H4 (cell line): ENCODE measurements at regions not wholly inside any gene's neighbourhood (a gene's known extent, or its start where the extent isn't known, plus 50 kb on each side); places are given as distances from the start of the nearest gene placed in this dataset.
A peak's percentile ranks its signal among the peaks of the same experiment; 100 is the strongest.
"Not testable (repeated sequence)": the region's sequence is repeated elsewhere in the genome, so short reads cannot be mapped to it uniquely, and the experiment has no call there.

Experiments used
- DNase-seq: peaks from one replicate; pipeline ENCODE4 v3.0.0-alpha.2; 2015; ENCODE audit warnings: low spot score

DNA sequence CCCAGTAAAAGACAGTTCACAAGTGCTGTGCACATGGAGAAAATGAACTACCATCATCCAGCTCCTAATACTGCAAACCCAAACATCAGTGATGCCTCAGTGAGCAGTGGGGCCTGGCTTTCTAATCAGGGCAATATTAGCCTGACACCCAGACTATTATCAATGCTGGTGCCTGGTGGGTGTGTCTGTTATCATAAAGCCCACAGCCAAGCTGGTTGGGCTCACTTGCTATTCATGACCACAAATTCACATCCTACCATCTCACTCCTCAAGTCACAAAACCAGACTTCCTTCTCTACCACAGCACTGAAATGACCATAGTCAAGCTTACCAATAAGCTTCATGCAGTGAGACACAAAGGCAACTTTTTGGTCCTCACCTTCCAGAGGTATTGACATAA lies 180.8 kb upstream of the PLN start:
- DNase-seq, result no peak

DNA sequence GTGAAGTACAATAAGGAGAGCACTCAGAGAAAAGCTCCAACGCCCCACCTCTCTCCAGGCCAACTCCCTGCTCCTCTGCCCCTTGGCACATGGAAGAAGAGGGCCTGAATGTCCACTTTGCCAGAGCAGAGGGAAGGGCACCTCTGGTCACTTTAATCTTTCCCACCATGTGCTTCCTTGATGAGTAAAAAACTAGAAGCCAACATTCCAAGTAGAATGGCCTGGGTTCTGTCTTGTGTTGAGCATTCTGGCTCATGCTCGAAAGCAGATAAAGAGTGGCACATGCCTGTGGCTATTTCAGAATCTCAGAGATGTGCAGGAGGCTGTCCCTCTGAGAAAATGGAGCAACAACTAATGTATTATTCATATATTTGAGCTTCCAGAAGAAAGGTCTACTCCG lies 177.4 kb upstream of the PLN start:
- DNase-seq, result no peak

DNA sequence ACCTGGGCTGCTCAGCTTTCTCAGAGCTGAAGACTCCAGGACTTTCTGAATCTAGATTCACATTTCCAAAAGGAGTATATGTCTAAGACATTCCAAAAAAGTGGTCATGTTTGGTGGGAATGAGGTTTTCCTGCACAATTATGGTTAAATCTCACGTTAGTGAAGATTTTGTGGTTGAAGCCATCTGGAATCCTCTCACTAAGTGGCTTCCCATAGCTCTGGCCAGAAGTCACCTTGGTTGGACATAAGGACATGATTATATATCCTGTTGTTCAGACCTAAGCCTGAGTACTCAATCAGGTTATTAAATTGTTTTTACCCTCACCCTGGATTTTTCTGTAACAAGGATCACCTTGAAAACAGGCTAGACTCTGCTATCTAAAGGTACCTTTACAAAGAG lies 176.1 kb upstream of the PLN start:
- DNase-seq, result no peak

DNA sequence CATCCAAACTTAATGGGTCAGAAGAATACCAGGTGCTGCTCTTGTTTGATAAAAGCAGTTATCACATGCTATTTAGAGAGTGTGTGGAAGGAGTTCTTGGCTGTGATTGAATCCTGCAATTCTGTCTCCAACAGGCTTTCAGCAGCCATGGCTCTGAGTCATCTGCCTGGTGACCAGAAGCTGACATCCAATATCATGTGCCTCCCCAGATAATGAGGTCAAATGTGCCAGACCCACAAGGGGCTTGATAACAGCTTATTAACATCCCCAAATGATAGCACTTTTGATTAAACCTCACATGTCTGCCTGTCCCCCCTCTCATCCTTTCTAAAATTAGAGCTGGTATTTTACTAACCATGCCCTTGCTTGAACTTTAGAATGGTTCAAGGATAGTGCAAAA lies 175.7 kb upstream of the PLN start:
- DNase-seq, result peak; percentile 4

DNA sequence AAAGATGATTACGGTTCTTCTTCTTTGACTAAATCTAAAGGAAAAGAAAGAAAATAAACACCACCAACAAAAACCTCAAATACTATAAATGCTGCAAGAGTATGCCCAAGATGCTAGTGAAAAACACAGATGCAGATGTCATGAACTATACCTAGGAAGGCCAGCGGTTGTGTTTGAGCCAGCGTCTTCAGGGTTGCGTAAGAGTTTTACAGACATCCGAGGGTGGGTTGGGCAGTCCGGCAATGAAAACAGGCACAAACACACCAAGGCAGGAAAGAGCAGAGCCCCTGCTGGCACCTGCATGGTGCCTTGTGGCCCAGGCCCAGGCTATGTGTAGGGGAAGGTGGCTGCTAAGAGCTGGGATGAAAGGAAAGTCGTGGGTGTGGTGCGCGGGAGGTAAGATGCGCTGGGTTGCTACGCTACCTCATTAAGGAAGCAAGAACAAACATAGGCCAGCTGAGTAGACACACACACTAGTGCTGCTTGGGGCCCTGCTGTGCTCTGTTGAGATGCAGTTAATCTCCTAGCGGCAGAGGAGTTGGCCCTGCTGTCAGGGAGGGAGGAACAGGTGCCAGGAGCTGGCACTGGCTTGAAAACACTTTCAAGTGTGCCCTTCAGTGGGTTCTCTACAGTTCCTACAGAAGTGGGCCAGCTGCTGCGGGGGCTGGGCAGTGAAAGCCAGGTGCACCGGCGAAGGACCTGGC lies 170.2 kb upstream of the PLN start:
- DNase-seq, result no peak

DNA sequence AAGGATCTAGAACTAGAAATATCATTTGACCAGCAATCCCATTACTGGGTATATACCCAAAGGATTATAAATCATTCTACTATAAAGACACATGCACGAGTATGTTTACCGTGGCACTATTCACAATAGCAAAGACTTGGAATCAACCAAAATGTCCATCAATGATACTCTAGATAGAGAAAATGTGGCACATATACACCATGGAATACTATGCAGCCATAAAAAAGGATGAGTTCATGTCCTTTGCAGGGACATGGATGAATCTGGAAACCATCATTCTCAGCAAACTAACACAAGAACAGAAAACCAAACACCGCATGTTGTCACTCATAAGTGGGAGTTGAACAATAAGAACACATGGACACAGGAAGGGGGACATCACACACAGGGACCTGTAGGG lies 167.5 kb upstream of the PLN start:
- not testable (repeated sequence) for DNase-seq

DNA sequence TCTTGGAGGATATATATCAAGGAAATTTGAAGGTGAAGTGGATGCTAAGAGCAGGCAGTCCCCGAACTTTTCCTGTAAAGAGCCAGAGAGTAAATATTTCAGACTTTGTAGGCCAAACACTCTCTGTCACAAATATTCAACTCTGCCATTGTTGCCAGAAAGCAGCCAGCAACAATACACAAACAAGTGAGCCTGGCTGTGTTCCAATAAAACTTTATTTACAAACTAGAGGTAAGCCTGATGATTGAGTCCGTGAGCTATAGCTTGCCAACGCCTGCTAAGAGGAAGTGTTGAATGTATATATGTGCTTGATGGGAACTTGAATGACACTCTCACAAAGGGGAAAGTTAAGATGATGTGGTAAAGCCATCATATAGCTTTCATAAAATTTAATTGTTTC lies 166.0 kb upstream of the PLN start:
- DNase-seq, result no peak

DNA sequence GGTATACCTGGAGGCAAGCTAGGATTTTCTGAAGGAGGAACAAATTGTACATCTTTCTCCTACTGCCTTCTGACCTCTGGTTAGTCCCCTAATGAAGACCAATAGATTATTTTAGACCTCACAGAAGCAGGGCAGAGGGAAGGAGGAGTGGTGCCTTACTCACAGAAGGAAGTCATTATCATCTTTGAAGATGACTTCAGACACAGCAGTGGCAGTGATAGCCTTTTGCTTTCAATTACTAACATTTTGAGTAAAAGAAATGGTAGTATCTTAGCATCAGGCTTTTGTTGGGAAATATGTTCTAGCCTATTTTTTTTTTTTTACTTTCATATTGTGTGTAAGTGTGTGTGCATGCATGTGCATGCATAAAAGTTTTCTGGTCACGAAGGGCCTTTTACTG lies 164.2 kb upstream of the PLN start:
- DNase-seq, result no peak

DNA sequence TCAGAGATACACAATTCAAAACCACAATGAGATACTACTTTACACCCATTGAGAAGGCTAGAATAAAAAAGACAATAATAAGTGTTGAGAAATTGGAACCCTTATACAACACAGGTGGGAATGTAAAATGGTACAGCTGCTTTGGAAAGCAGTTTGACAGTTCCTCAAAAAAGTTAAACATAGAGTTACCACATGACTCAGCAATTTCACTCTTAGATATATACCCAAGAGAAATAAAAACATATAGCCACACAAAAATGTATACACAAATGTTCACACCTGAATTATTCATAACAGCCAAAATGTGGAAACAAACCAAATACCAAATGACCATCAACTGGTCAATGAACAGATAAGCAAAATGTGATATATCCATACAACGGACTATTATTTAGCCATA lies 161.1 kb upstream of the PLN start:
- DNase-seq, result no peak

DNA sequence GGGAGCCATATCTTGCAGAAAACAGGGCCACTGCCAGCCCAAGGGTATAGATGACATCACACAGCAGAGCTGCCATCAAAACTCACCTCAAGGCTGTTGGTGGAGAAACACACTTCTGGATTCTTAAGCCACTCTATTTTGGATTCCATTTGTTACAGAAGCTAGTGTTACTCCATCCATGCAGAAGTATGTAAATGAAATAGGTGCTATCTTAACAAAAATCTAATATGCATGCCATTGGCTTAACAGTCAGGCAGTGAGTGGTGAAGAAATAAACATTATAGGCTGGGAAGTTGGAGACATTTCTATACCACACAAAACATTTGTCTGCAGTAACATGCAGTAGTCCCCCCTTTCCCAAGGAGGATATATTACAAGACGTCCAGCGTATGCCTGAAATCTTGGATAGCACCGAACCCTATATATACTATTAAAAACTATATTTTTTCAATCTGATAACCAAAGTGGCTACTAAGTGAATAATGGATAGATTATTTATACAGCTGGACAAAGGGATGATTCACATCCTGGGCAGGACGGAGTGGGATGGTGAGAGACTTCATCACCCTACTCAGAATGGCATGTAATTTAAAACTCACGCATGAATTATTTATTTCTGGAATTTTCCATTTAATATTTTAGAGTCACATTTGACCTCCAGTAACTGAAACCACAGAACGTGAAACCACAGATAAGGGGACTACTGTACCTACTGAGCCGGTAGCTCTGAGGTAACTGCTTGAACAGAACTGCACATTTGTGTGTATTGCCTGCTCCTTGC lies 160.0 kb upstream of the PLN start:
- DNase-seq, result peak; percentile 60

DNA sequence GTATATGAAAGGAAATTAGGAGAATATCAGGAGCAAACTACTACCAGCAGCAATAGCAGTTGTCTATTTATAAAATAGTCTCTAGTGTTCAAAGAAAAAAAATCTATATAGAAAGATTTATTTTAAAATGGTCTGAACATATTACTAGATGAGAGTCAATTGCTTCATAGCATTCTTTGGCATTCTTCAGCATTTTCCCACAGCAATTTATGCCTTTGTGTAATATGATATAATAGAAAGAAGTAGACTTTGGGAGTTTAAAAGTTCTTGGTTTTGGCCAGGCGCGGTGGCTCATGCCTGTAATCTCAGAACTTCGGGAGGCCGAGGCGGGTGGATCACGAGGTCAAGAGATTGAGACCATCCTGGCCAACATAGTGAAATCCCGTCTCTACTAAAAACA lies 157.0 kb upstream of the PLN start:
- DNase-seq, result no peak

DNA sequence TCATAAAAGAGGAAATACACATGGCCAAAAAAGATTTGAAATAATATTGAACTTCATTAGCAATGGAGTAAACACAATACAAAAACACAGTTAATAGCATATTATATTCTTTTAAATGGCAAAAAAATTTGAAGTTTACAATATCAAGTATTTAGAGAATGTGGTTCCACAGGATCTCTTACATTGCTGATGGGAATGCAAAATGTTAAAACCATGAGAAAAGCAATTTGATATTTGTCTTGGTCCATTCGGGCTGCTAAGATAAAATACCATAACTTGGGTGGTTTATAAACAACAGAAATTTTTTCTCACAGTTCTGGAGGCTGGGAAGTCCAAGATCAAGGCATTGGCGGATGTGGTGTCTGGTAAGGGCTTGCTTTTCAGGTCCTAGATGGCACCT lies 154.0 kb upstream of the PLN start:
- no peak for DNase-seq

DNA sequence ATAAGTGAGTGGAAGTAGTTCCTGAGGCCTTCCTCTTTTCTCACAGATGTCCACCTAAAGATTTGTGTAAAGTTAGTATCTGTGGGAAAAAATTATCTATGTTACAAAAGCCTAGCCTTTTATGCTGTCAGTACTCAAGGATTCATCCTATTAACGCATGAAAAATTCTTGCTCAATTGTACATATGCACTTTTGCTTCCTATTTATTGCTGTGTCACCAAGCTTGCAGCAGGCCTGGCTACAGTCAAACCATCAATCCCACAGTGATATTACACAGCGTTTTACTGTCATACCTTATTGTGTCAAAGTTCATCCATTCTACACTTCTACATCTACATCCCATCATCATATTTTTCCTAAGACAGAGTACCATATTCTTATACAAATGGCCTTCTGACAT lies 151.1 kb upstream of the PLN start:
- no peak for DNase-seq

DNA sequence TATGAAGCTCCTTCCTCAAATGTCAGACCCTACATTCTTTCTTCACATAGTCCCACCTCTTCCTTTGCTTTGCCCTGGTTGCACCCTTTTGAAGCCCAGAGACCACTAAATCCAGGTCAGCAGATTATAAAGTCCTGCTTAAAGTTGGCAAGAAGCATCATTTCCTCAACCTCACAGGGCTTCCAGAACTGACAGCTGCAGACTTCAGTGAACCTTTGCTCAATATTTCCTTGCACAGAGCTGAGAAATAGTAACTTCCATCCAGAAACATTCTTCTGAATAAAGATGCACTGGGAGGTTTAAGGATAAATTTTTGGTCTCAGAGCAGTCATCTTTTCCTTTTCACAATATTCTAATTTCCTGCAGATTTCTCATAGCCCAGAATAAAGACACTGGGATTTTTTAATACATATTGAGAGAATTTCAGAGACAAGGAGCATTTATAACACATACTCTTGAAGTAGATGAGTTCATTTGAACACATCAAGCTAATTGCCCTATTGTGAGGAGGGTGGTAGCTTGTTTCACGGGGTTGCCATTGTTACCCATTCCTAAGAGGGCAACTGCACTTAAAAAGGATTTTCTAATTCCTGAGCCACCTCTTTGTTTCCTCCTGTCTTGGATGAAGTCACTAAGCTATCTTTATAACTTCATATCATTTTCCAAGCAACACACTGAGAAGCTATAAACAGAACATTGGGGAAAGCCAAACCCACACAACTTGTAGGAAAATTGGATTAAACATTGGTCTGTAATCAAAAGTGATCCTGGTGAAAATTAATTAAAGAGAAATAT lies 150.2 kb upstream of the PLN start:
- no peak for DNase-seq

DNA sequence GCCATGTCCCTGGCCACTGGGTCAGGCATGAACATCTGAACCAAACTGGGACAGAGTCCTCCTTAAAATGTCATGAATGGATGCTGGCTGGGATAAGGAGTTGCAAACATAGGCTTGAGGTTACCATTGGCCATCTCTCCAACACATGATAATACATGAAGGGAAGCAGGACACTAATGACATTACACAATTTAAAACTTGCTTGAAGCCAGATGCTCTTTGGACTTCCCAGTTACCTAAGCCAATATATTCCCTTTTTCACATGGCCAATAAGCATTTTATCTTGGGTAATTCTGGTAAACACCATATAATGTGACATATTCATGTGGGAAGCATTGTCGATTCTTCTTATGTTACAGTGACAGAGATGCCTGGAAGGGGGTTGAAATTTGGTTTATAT lies 148.0 kb upstream of the PLN start:
- DNase-seq, result no peak

DNA sequence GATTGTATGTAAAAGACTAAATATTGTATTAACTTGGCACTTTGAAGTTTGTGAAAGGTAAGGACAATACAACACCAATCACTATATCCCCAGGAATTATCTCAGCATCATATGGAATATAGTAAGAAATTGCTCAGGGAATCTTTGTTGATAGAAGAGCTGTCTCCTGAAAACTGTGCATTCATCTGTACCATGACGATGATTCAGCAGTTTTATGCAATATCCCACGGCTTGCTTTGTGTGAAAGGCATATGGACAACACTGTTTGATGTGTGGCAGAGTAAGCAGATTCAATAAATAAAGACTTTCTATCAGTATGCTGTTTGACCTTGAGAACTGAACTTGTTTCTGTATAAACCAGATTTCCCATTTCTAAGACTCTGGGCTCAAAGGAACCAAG lies 147.5 kb upstream of the PLN start:
- DNase-seq, result no peak

DNA sequence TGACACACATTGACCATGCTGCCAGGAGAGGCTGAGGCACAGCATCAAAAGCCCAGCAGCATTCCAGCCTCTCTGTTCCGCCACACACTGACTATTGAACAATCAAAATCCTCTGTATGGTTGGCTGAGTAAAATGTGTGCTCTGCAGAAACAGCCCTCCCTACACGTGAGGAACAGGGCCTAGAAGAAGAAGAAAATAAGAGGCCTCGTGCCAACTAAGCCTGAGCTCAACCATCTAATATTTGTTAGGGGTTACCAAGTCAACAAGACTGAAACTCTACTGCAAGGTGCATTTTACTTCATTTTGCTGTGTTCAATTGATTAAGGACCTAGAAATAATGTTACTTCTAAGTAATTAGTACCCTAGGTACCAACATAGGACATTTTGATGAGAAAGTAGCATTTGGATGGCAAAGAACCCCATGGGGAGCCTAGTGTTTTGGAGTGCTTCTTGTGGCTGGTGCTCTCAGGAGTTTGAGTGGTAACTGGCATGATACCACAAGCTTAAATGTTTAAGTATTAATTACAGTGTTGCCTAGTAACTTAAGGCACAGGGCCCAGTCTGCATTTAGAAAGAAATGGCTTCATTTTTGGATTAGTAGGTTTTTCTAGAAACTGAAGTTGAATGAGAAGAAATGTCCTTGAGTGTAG lies 146.6 kb upstream of the PLN start:
- DNase-seq, result no peak

DNA sequence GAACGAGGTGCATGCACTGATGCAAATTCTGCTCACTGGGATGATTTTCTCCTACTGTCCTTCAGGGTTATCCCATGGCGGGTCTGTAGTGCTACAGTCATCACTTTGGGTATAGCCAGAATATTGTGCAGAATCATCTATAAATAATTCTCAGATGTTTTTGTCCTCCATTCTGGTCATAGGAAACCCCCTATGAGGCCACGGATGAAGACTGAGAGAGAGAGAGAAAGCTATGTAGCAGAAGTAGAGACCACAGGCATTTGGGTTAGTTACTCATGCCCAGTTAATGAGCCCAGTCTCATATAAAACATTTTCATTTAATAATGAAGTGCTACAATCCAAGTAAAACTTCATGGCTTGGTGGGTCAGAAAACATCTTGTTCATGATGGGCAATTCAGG lies 145.1 kb upstream of the PLN start:
- DNase-seq, result no peak

DNA sequence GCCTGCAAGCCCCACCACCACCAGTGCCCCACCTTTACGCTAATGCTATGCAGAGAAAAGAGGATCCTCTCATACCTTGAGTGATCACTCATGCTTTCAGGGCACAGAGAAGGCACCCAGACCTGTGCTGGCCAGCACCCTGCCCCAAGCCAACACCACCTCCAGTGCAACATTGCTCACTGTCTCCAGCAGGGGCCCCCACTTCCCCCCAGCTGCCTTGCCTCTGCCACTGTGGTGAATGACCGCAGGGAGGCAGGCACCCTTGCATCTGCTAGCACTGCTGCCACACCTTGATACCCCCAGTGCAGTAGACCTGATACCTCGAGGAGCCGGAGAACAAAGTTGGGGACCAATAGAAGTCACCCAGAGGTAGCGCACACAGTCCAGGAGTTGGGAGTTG lies 139.2 kb upstream of the PLN start:
- DNase-seq, result no peak

DNA sequence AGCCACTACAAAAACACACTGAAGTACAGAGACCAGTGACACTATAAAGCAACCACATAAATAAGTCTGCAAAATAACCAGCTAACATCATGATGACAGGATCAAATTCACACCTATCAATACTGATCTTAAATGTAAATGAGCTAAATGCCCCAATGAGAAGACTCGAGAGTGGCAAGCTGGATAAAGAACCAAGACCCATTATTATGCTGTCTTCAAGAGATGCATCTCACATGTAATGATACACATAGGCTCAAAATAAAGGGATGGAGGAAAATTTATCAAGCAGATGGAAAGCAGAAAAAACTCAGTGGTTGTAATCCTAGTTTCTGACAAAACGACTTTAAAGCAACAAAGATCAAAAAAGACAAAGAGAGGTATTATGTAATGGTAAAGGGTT lies 138.1 kb upstream of the PLN start:
- DNase-seq, result no peak
